CD1c-positive myeloid dendritic cell (primary cell): ENCODE measurements at regions not wholly inside any gene's neighbourhood (a gene's known extent, or its start where the extent isn't known, plus 50 kb on each side); places are given as distances from the start of the nearest gene placed in this dataset.

Experiments
- DNase-seq: peaks from one replicate; pipeline ENCODE4 v3.0.0-alpha.2; 2016; ENCODE audit errors: extremely low spot score

DNA sequence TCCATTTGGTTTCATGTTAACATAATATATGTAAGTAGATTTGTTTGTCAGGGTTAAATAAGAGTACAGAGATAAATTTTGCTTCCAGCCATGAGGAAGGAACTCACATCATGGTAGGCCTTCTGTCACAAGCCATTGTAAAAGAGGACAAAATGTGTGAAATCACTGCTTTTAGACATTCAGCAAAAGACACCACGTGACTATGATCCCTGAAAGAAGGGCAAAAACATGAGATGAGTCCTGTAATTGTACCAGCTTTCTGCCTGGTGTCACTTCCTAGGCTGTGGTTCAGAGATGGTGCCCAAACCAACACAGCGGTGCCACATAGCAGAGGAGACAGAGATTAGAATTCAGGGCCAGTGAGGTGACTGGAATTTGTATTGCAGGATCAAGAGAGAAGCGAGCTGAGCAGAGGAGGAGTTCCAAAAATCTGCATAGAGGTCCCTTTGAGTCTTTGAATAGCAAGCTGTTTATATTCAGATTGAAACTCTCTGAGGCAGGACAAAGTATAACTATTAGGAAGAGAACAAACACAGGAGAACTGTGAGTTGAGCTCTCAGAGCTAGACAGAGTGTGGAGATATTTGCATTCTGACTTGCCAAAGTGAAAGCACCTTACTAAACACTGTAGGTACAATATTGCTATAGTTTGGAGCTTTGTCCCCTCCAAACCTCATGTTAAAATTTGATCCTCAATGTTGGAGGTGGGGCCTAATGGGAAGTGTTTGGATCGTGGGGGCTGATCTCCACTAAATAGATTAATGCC is 52.6 kb upstream of the PDE7B start:
- no peak for DNase-seq
